K562 (cell line): ENCODE measurements at regions not wholly inside any gene's neighbourhood (a gene's known extent, or its start where the extent isn't known, plus 50 kb on each side); places are given as distances from the start of the nearest gene placed in this dataset.

Experiments
- ATAC-seq: fragments of 200-7000 bp; cut with Tn5 transposase; 3 replicates; pipeline ENCODE4 v1.9.1; 2020; ENCODE audit warnings: moderate library complexity
- BruUV-seq: library from RNA; stranded (reverse); fragments of 400-500 nt; replicated peaks from 2 replicates; lab custom pipeline; 2021; lab: Mats Ljungman, UMichigan
- CTCF ChIA-PET: fragments of 300-600 bp; formaldehyde crosslinking; extraction: SDS; loops from one replicate; lab custom pipeline; 2021; ENCODE audit warnings: low intra/inter-chr PET ratio; lab: Yijun Ruan, JAX
- POLR2A ChIA-PET: fragments of 300-600, 350-650 bp; sonication (Branson Sonifier 250); formaldehyde crosslinking; extraction: SDS; loops from one replicate; lab custom pipeline; 2021; ENCODE audit warnings: antibody characterized with exemption, inconsistent platforms; lab: Yijun Ruan, JAX
- DNase-seq, 4 experiments: peaks; one replicate each; pipeline versions ENCODE4 v3.0.0 to v3.0.0-alpha.2; 2011 to 2018; ENCODE audit warnings: low spot score in 3 of 4, mixed read lengths in 3 of 4; ENCODE audit errors: extremely low read depth in 1 of 4
- FAIRE-seq: peaks from 2 replicates; lab custom pipeline; 2011; peaks lifted over from hg19 to GRCh38; lab: Jason Lieb, UNC
- H2AFZ ChIP-seq: 2 replicates; pipeline ENCODE4 v1.6.0; 2011; ENCODE audit warnings: low read depth, low read length, control low read depth, inconsistent platforms
- H3K27ac ChIP-seq: fragments of 200-600 bp; 3 replicates; pipeline ENCODE4 v1.8.0; 2011; ENCODE audit warnings: low read depth, mild to moderate bottlenecking, control low read depth, inconsistent platforms, low read length, moderate library complexity, mixed read lengths; ENCODE audit errors: extremely low read depth
- H3K27me3 ChIP-seq, 2 experiments: fragments of 300-600 bp in 1 of 2; 2 replicates in 1 of 2; 3 replicates in 1 of 2; pipeline versions ENCODE4 v1.6.0 to v1.8.0; 2011; ENCODE audit warnings: inconsistent platforms in 2 of 2, low read length in 2 of 2, mild to moderate bottlenecking in 1 of 2, mixed read lengths in 1 of 2, moderate library complexity in 1 of 2; ENCODE audit not compliant: control insufficient read depth in 2 of 2, insufficient read depth in 2 of 2
- H3K36me3 ChIP-seq: fragments of 300-600 bp; 3 replicates; pipeline ENCODE4 v1.8.0; 2011; ENCODE audit warnings: mild to moderate bottlenecking, low read length, inconsistent platforms; ENCODE audit not compliant: control insufficient read depth, insufficient read depth
- H3K4me1 ChIP-seq, 2 experiments: fragments of 200-600 bp in 1 of 2; replicated peaks in 1 of 2; 2 replicates in 1 of 2; 3 replicates in 1 of 2; pipeline versions ENCODE4 v1.5.1 to v1.8.0; 2011; ENCODE audit warnings: inconsistent platforms in 2 of 2, low read length in 2 of 2, mild to moderate bottlenecking in 1 of 2, mixed read lengths in 1 of 2, moderate library complexity in 1 of 2; ENCODE audit not compliant: control insufficient read depth in 2 of 2, insufficient read depth in 2 of 2
- H3K4me2 ChIP-seq: 2 replicates; pipeline ENCODE4 v1.6.1; 2011; ENCODE audit warnings: low read length, control low read depth, inconsistent platforms, mixed read lengths; ENCODE audit not compliant: insufficient read depth
- H3K4me3 ChIP-seq: fragments of 200-600 bp; sonication (generic), shearing (Covaris generic); 2 replicates; pipeline ENCODE4 v1.5.1; 2016; ENCODE audit warnings: control low read depth, inconsistent platforms
- H3K79me2 ChIP-seq: fragments of 200-600 bp; 3 replicates; pipeline ENCODE4 v1.8.0; 2011; ENCODE audit warnings: low read length, inconsistent platforms; ENCODE audit not compliant: control insufficient read depth, insufficient read depth
- H3K9ac ChIP-seq, 2 experiments: 2 replicates each; pipeline versions ENCODE4 v1.6.0 to v1.6.1; 2011; ENCODE audit warnings: low read depth in 2 of 2, low read length in 2 of 2, control low read depth in 1 of 2, inconsistent platforms in 1 of 2, mild to moderate bottlenecking in 1 of 2, mixed read lengths in 1 of 2; ENCODE audit not compliant: insufficient read depth in 1 of 2
- H3K9me1 ChIP-seq: one replicate; pipeline ENCODE4 v1.6.0; 2011; ENCODE audit warnings: inconsistent platforms, mild to moderate bottlenecking, low read length, moderate library complexity; ENCODE audit not compliant: control insufficient read depth, insufficient read depth
- H3K9me3 ChIP-seq: replicated peaks from 2 replicates; pipeline ENCODE4 v1.5.1; 2011; ENCODE audit warnings: low read depth, low read length, inconsistent platforms; ENCODE audit not compliant: control insufficient read depth, insufficient read depth
- H4K20me1 ChIP-seq: replicated peaks from 2 replicates; pipeline ENCODE4 v1.6.1; 2011; ENCODE audit warnings: low read length, inconsistent platforms, mixed read lengths; ENCODE audit not compliant: control insufficient read depth, insufficient read depth
- ARID3A ChIP-seq: IDR thresholded peaks from 2 replicates; pipeline ENCODE4 v1.6.1; 2012; ENCODE audit warnings: low read depth, low read length, improper control_type of control experiment, borderline replicate concordance
- BCL6 ChIP-seq: fragments of 250-450 bp; sonication (Bioruptor Pico); IDR thresholded peaks from 2 replicates; pipeline ENCODE4 v1.4.0; 2020
- C11orf30 ChIP-seq: fragments of 450-650 bp; IDR thresholded peaks from 2 replicates; pipeline ENCODE4 v1.6.1; 2016; ENCODE audit warnings: low read depth, mild to moderate bottlenecking
- HLTF ChIP-seq: fragments of 450-650 bp; IDR thresholded peaks from 2 replicates; pipeline ENCODE4 v1.6.1; 2016
- IRF9 ChIP-seq: fragments of 450-650 bp; IDR thresholded peaks from 2 replicates; pipeline ENCODE4 v1.6.1; 2016; ENCODE audit warnings: missing biosample characterization, missing genetic modification characterization
- JUNB ChIP-seq: fragments of 450-650 bp; formaldehyde crosslinking; conservative IDR thresholded peaks from 2 replicates; pipeline ENCODE4 v1.4.0; 2020; ENCODE audit warnings: mild to moderate bottlenecking
- JUND ChIP-seq, 2 experiments: IDR thresholded peaks; 2 replicates in 1 of 2; 3 replicates in 1 of 2; pipeline ENCODE4 v1.6.1; 2011; ENCODE audit warnings: borderline replicate concordance in 2 of 2, low read depth in 2 of 2, low read length in 2 of 2, improper control_type of control experiment in 1 of 2, missing biosample characterization in 1 of 2, missing genetic modification characterization in 1 of 2, missing genetic modification reagents in 1 of 2
- MAZ ChIP-seq, 2 experiments: fragments of 450-650 bp in 1 of 2; sonication (generic) in 1 of 2; formaldehyde crosslinking; IDR thresholded peaks in 1 of 2; conservative IDR thresholded peaks in 1 of 2; 2 replicates each; pipeline versions ENCODE4 v1.4.0 to v1.5.0; 2020; ENCODE audit warnings: mild to moderate bottlenecking in 1 of 2, missing genetic modification reagents in 1 of 2
- MCM3 ChIP-seq: fragments of 450-650 bp; IDR thresholded peaks from 2 replicates; pipeline ENCODE4 v1.6.1; 2016
- NBN ChIP-seq: fragments of 450-650 bp; IDR thresholded peaks from 2 replicates; pipeline ENCODE4 v1.6.1; 2016; ENCODE audit warnings: low read depth, mild to moderate bottlenecking
- NCOA6 ChIP-seq: fragments of 450-650 bp; IDR thresholded peaks from 2 replicates; pipeline ENCODE4 v1.6.1; 2017; ENCODE audit warnings: mild to moderate bottlenecking
- SMAD3 ChIP-seq: fragments of 450-650 bp; formaldehyde crosslinking; conservative IDR thresholded peaks from 2 replicates; pipeline ENCODE4 v1.4.0; 2020; ENCODE audit warnings: mild to moderate bottlenecking
- ZNF586 ChIP-seq: fragments of 450-650 bp; formaldehyde crosslinking; conservative IDR thresholded peaks from 2 replicates; pipeline ENCODE4 v1.4.0; 2020; ENCODE audit warnings: mild to moderate bottlenecking, moderate library complexity
- ZNF655 ChIP-seq: fragments of 250-450 bp; sonication (Bioruptor Pico); IDR thresholded peaks from 2 replicates; pipeline ENCODE4 v1.5.0; 2021
- ZNF695 ChIP-seq: fragments of 450-650 bp; formaldehyde crosslinking; IDR thresholded peaks from 2 replicates; pipeline ENCODE4 v1.4.0; 2020; ENCODE audit warnings: mild to moderate bottlenecking, moderate library complexity
- in situ Hi-C: fragments of 300-500 bp; cut with MboI; formaldehyde crosslinking; loops from 4 replicates; pipeline ENCODE4 v1.15.0; 2018; ENCODE audit warnings: inconsistent platforms, mixed read lengths
- intact Hi-C: fragments of 100-400 bp; cut with micrococcal nuclease; formaldehyde crosslinking; loops from 2 replicates; pipeline ENCODE4 v1.14.2; 2022

GRCh38 chr12:88958946-88959345 is 378.7 kb upstream of the KITLG start:
- TF ChIP-seq NCOA6, result no peak
- TF ChIP-seq HLTF, result no peak
- CTCF ChIA-PET, result no interaction called here
- H3K79me2 ChIP-seq, result no peaks in the 10 kb centered on the region
- H3K9me3 ChIP-seq, result no peaks in the 10 kb centered on the region; the same call in 1 of the 2 replicates
- no peak overlapping the region for H3K27ac ChIP-seq
- ATAC-seq, result no peak
- H3K36me3 ChIP-seq, result no peaks in the 10 kb centered on the region
- no peak overlapping the region for H2AFZ ChIP-seq
- H3K9ac ChIP-seq, result no peak overlapping the region
- intact Hi-C loops, result no loop called here
- in situ Hi-C loops, result no loop called here
- H3K9me1 ChIP-seq, result no peaks in the 10 kb centered on the region
- no peaks in the 10 kb centered on the region for H4K20me1 ChIP-seq
- POLR2A ChIA-PET, result interaction anchor here (0.6 kb wide), 1 partner anchor 327 kb away, joined by 3 read pairs; no protein-coding TSS in a partner anchor
- BruUV-seq, result no TSS peak
- H3K4me2 ChIP-seq, result no peak overlapping the region
- no peak overlapping the region for H3K4me3 ChIP-seq
- FAIRE-seq, result no peak
- no peaks in the 10 kb centered on the region for H3K4me1 ChIP-seq
- no peak for DNase-seq
- no peaks in the 10 kb centered on the region for H3K27me3 ChIP-seq

GRCh38 chr12:88958153-88958552 is 377.9 kb upstream of the KITLG start:
- no peak for DNase-seq
- ChIA-PET CTCF (no interaction called here), POLR2A (no interaction called here)
- Histone ChIP-seq H2AFZ (no peak overlapping the region), H3K4me1 (no peaks in the 10 kb centered on the region), H3K4me2 (no peak overlapping the region), H4K20me1 (no peaks in the 10 kb centered on the region), H3K27me3 (no peaks in the 10 kb centered on the region), H3K27ac (no peak overlapping the region), H3K36me3 (no peaks in the 10 kb centered on the region), H3K9me1 (no peaks in the 10 kb centered on the region), H3K9me3 (no peaks in the 10 kb centered on the region; the same call in 1 of the 2 replicates), H3K9ac (no peak overlapping the region), H3K79me2 (no peaks in the 10 kb centered on the region), H3K4me3 (no peak overlapping the region)
- intact Hi-C loops (no loop called here), in situ Hi-C loops (no loop called here)
- no peak for ATAC-seq
- no TSS peak for BruUV-seq
- FAIRE-seq, result no peak
- TF ChIP-seq SMAD3 (CRISPR knock-in tag) (no peak), MAZ (CRISPR knock-in tag; conservative IDR thresholded peaks at IDR 0.05 in 1 of 2, IDR thresholded peaks at IDR 0.05 in 1 of 2) (no peak), C11orf30 (no peak), ZNF695 (CRISPR knock-in tag) (no peak), JUNB (no peak), JUND (IDR thresholded peaks at IDR 0.05; ENCODE audit: borderline replicate concordance, low read depth, low read length) (no peak), JUND (tag; IDR thresholded peaks at IDR 0.05; ENCODE audit: borderline replicate concordance, low read depth, low read length) (no peak), IRF9 (tag) (no peak), MCM3 (no peak), ARID3A (no peak), NBN (no peak), ZNF655 (CRISPR knock-in tag) (no peak), BCL6 (CRISPR knock-in tag) (no peak), ZNF586 (no peak)
